Ovary (tissue), 7 donors: ENCODE measurements at regions not wholly inside any gene's neighbourhood (a gene's known extent, or its start where the extent isn't known, plus 50 kb on each side); places are given as distances from the start of the nearest gene placed in this dataset.

Experiments used
- DNase-seq, 5 donors: peaks; one replicate each; pipeline ENCODE4 v3.0.0-alpha.2; 2019 to 2020
- H3K27ac ChIP-seq, 2 donors: fragments of 200-600 bp; one replicate each; pipeline versions ENCODE4 v1.5.1 to v1.8.0; 2019 to 2022
- H3K27me3 ChIP-seq: fragments of 200-600 bp; one replicate; pipeline ENCODE4 v1.8.0; 2022
- H3K36me3 ChIP-seq: fragments of 200-600 bp; sonication (generic); one replicate; pipeline ENCODE4 v1.5.1; 2019
- H3K4me1 ChIP-seq: one replicate; pipeline ENCODE4 v1.8.1; 2013; ENCODE audit warnings: mild to moderate bottlenecking, moderate library complexity; ENCODE audit not compliant: insufficient read depth
- H3K4me3 ChIP-seq: fragments of 200-600 bp; sonication (generic); one replicate; pipeline ENCODE4 v1.5.1; 2017
- H3K9me3 ChIP-seq, 2 donors: fragments of 200-600 bp in 1 of 2; sonication (generic) in 1 of 2; one replicate each; pipeline versions ENCODE4 v1.5.1 to v1.8.1; 2013 to 2019; ENCODE audit warnings: mild to moderate bottlenecking in 1 of 2, moderate library complexity in 1 of 2
- EP300 ChIP-seq: sonication (generic); formaldehyde crosslinking; IDR thresholded peaks from one replicate; pipeline ENCODE4 v1.6.1; 2017; ENCODE audit warnings: antibody characterized with exemption
- POLR2A ChIP-seq: fragments of 450-650 bp; IDR thresholded peaks from one replicate; pipeline ENCODE4 v1.6.1; 2017; ENCODE audit warnings: antibody characterized with exemption, mild to moderate bottlenecking, moderate library complexity
- WGBS, 3 donors: extraction: QIAGEN DNeasy Blood & Tissue Kit in 1 of 3; methylation state at CpG; one replicate each; pipeline versions ENCODE4 v1.1.5 to v1.1.7; 2013 to 2017; 5-methylcytosine and 5-hydroxymethylcytosine counted together
- intact Hi-C, 4 donors: fragments of 100-400 bp; cut with DNase I; formaldehyde crosslinking; loops; one replicate each; pipeline versions ENCODE4 v1.11.0 to v1.15.1; 2022 to 2023
- TF ChIP-seq, protein P1 (sequence below), 3 donors: fragments of 450-650 bp in 2 of 3; fragments of 200-600 bp in 1 of 3; IDR thresholded peaks; one replicate each; pipeline versions ENCODE4 v1.5.1 to v1.8.0; 2016 to 2022; ENCODE audit warnings: antibody characterized with exemption in 3 of 3, mild to moderate bottlenecking in 1 of 3
- donor health status: DM: no; HTN: no; CAD: no; lungs with moderate emphysema.
- donor health status: DM: no; HTN: no; CAD: no.
- donor health status: Bipolar disorder and iron deficiency.
- donor health status: DM: no; HTN: no; CAD: no.
- donor health status: DM: yes; HTN: yes; CAD: no.

DNA sequence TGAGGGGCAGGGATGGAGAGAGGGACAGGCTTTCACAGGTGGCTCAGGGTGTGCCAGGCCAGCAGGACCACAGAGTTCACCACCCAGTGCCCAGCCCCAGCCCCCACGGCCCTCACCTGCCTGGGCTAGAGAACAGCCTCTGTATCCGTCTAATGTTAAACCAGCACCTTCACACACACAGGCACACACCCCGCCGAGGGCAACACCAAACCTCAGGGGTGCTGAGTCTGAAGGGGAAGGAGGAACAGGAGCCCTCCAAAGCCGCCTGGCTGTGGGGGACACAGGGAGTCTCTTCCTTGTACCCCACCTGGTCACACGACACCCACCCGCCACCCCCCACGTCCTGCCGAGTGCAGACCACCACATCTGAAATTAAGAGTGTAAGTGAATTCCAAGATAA lies 205.8 kb upstream of the SALL3 start:
- DNase-seq: no peak
- Histone ChIP-seq H3K9me3 (no peaks in the 10 kb centered on the region), H3K27ac (no peak overlapping the region), H3K27me3 (no peaks in the 10 kb centered on the region), H3K36me3 (no peaks in the 10 kb centered on the region), H3K4me3 (no peak overlapping the region), H3K4me1 (no peaks in the 10 kb centered on the region)
- WGBS, 3 donors: 62 to 64% (median 63%) methylated on average over 9 of the region's 9 CpGs
- intact Hi-C loops: no loop called here
- TF ChIP-seq POLR2A (no peak), EP300 (no peak)
- TF ChIP-seq, protein P1, sequence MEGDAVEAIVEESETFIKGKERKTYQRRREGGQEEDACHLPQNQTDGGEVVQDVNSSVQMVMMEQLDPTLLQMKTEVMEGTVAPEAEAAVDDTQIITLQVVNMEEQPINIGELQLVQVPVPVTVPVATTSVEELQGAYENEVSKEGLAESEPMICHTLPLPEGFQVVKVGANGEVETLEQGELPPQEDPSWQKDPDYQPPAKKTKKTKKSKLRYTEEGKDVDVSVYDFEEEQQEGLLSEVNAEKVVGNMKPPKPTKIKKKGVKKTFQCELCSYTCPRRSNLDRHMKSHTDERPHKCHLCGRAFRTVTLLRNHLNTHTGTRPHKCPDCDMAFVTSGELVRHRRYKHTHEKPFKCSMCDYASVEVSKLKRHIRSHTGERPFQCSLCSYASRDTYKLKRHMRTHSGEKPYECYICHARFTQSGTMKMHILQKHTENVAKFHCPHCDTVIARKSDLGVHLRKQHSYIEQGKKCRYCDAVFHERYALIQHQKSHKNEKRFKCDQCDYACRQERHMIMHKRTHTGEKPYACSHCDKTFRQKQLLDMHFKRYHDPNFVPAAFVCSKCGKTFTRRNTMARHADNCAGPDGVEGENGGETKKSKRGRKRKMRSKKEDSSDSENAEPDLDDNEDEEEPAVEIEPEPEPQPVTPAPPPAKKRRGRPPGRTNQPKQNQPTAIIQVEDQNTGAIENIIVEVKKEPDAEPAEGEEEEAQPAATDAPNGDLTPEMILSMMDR (IDR thresholded peaks at IDR 0.05): no peak

DNA sequence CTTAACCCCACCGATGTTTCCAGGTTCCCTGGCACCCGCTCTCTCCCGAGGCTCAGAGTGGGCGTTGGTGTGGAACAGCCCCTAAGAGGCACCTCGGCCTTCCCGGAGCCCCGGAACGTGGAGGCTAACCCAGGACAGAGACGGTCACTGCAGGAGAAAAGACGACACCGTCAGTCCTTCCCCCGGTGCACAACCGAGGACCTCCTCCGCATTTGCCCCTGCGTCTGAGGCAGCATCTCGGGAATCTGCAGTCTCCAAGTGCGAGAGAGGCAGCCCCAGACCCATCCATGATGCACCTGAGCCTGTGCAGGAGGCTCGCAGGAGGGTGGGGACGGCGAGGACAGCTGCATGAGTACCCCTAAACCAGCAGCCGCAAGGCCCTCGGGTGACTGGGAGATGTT lies 204.9 kb upstream of the SALL3 start:
- intact Hi-C loops: no loop called here
- Histone ChIP-seq H3K36me3 (no peaks in the 10 kb centered on the region), H3K27ac (no peak overlapping the region), H3K4me1 (no peaks in the 10 kb centered on the region), H3K27me3 (no peaks in the 10 kb centered on the region), H3K9me3 (no peaks in the 10 kb centered on the region), H3K4me3 (no peak overlapping the region)
- 84 to 86% (median 86%) methylated on average over 22 of the region's 22 CpGs for WGBS, 3 donors
- TF ChIP-seq POLR2A (no peak), EP300 (no peak)
- TF ChIP-seq, protein P1 (IDR thresholded peaks at IDR 0.05): no peak
- no peak for DNase-seq

DNA sequence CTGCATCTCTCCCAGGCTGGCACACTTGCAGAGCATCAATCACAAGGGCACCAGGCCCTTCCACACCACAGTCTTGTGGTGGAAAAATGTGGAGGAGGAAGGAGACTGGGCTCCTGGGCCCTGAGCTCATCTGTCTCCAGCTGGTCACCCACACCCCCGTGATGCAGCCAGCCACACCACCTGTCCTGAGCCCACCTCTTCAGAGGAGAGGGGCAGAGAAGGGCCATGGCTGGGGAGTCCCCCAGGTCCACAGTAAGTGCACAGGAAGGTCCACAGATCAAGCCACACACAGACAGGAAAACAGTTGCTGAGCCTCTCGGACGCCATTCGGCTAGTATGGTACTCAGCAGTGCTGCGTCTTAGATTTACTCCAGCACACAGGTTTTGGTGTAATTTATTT lies 203.5 kb upstream of the SALL3 start:
- H3K36me3 ChIP-seq: no peaks in the 10 kb centered on the region
- intact Hi-C loops: no loop called here
- no peaks in the 10 kb centered on the region for H3K9me3 ChIP-seq
- H3K4me3 ChIP-seq: no peak overlapping the region
- H3K27me3 ChIP-seq: no peaks in the 10 kb centered on the region
- no peak overlapping the region for H3K27ac ChIP-seq
- H3K4me1 ChIP-seq: no peaks in the 10 kb centered on the region
- no peak for DNase-seq
- WGBS, 3 donors: 74 to 84% (median 74%) methylated on average over 5 of the region's 5 CpGs
- TF ChIP-seq POLR2A (no peak), EP300 (no peak)
- TF ChIP-seq, protein P1 (IDR thresholded peaks at IDR 0.05): no peak

DNA sequence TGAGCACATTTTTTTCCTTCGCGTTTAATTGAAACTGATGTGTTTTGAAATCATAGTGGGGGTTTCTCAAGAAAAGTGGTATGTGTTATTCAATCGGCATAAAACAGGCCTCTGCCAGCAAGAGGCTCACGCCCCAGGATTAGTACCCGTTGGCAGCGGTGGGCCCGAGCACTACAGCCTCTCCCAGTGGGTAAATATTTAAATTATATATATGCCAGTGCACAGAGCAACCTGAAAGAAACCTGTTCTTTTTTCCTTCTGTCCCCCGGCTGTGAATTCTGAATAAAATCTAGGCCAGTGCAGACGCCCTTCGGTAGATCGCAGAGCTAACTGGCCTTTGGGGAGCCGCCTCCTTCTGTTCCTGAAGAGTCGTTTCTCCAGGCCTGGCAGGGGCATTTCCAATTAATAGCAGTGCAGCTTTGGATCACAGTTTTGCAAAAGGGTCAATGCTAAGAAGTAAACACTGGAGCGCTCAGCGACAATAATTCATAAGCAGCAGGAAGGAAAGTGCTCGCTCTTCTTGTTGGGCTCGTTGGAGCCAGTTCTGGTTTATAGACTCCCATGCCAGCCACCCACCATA lies 202.8 kb upstream of the SALL3 start:
- Histone ChIP-seq H3K4me1 (no peaks in the 10 kb centered on the region), H3K27me3 (no peaks in the 10 kb centered on the region), H3K36me3 (no peaks in the 10 kb centered on the region), H3K27ac (no peak overlapping the region), H3K9me3 (no peaks in the 10 kb centered on the region), H3K4me3 (no peak overlapping the region)
- intact Hi-C loops: no loop called here
- DNase-seq: no peak
- 83 to 88% (median 85%) methylated on average over 17 of the region's 17 CpGs for WGBS, 3 donors
- TF ChIP-seq, protein P1 (IDR thresholded peaks at IDR 0.05): no peak
- no peak for TF ChIP-seq POLR2A
- no peak for TF ChIP-seq EP300
